ENCODE measurements at regions not wholly inside any gene's neighbourhood (a gene's known extent, or its start where the extent isn't known, plus 50 kb on each side); places are given as distances from the start of the nearest gene placed in this dataset.

- no peak overlapping the region for H3K4me3 ChIP-seq (replicated peaks in 1 of 3; ENCODE audit: insufficient read depth in 1 of 3, low read depth in 1 of 3, low read length in 3 of 3)
- H3K79me2 ChIP-seq (ENCODE audit: control insufficient read depth, insufficient read depth, low read length), result no peaks in the 10 kb centered on the region
- H3K27me3 ChIP-seq (ENCODE audit: control insufficient read depth in 2 of 2, insufficient read depth in 2 of 2, low read length in 2 of 2), result no peaks in the 10 kb centered on the region
- POLR2A ChIA-PET, result no interaction called here
- H3K9me1 ChIP-seq (replicated peaks; ENCODE audit: control insufficient read depth, extremely low read depth, insufficient read depth, low read length), result no peaks in the 10 kb centered on the region
- no peaks in the 10 kb centered on the region for H4K20me1 ChIP-seq (replicated peaks; ENCODE audit: control insufficient read depth, extremely low read depth, insufficient read depth, low read length)
- H3K27ac ChIP-seq (ENCODE audit: insufficient read depth, low read depth, low read length), result no peak overlapping the region
- dilution Hi-C loops (cut with MboI; ENCODE audit: extremely low pct_ligation_motif_present, low sequenced_read_pairs) (no loop called here), intact Hi-C loops (cut with micrococcal nuclease) (no loop called here)
- H3K9me3 ChIP-seq (replicated peaks; ENCODE audit: control insufficient read depth, insufficient read depth, low read length), result no peaks in the 10 kb centered on the region
- H3K4me2 ChIP-seq (ENCODE audit: insufficient read depth, low read length), result no peak overlapping the region
- no peak overlapping the region for H2AFZ ChIP-seq (ENCODE audit: low read depth, low read length)
- no peaks in the 10 kb centered on the region for H3K36me3 ChIP-seq (ENCODE audit: control insufficient read depth in 2 of 2, extremely low read depth in 1 of 2, insufficient read depth in 2 of 2, low read length in 2 of 2)
- DNase-seq (ENCODE audit: low read depth, low spot score) (no peak), FAIRE-seq (no peak)
- CTCF ChIA-PET, result interaction anchor here (1.0 kb wide), 1 partner anchor 256 kb away, joined by 3 read pairs; no protein-coding TSS in a partner anchor
- TF ChIP-seq MYC (IDR thresholded peaks at IDR 0.05; ENCODE audit: low read depth, low read length), result no peak
- no peak for TF ChIP-seq MAX (IDR thresholded peaks at IDR 0.05; ENCODE audit: insufficient read depth, insufficient read length)
- TF ChIP-seq, protein P1, sequence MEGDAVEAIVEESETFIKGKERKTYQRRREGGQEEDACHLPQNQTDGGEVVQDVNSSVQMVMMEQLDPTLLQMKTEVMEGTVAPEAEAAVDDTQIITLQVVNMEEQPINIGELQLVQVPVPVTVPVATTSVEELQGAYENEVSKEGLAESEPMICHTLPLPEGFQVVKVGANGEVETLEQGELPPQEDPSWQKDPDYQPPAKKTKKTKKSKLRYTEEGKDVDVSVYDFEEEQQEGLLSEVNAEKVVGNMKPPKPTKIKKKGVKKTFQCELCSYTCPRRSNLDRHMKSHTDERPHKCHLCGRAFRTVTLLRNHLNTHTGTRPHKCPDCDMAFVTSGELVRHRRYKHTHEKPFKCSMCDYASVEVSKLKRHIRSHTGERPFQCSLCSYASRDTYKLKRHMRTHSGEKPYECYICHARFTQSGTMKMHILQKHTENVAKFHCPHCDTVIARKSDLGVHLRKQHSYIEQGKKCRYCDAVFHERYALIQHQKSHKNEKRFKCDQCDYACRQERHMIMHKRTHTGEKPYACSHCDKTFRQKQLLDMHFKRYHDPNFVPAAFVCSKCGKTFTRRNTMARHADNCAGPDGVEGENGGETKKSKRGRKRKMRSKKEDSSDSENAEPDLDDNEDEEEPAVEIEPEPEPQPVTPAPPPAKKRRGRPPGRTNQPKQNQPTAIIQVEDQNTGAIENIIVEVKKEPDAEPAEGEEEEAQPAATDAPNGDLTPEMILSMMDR (IDR thresholded peaks at IDR 0.05; ENCODE audit: extremely low read depth in 1 of 2, insufficient read depth in 1 of 2, low read depth in 1 of 2, low read length in 2 of 2), result no peak
- no peak for TF ChIP-seq EZH2 (IDR thresholded peaks at IDR 0.05; ENCODE audit: borderline replicate concordance, low read depth, low read length, severe bottlenecking)
- no peak for TF ChIP-seq FOS (IDR thresholded peaks at IDR 0.05; ENCODE audit: borderline replicate concordance, insufficient read depth, low read length)
- no peak for TF ChIP-seq JUN (IDR thresholded peaks at IDR 0.05; ENCODE audit: borderline replicate concordance, insufficient read depth, insufficient read length, low read depth)
- no peak for TF ChIP-seq GATA2 (IDR thresholded peaks at IDR 0.05; ENCODE audit: insufficient read depth, insufficient read length, low read depth, low read length)
- TF ChIP-seq POLR2AphosphoS5 (IDR thresholded peaks at IDR 0.05; ENCODE audit: insufficient read depth, low read depth, low read length), result no peak
- no peak for TF ChIP-seq POLR2A (IDR thresholded peaks at IDR 0.05; ENCODE audit: low read depth, low read length)
- no TSS peak for BruUV-seq (replicated peaks)
- no peaks in the 10 kb centered on the region for H3K4me1 ChIP-seq (ENCODE audit: control insufficient read depth, extremely low read depth, insufficient read depth, low read length)
- no peak overlapping the region for H3K9ac ChIP-seq (replicated peaks; ENCODE audit: extremely low read depth, insufficient read depth, low read length)
Observed at GRCh38 chr11:95295382-95296149, 64.6 kb upstream of the SESN3 start.

Data from endothelial cell of umbilical vein (primary cell).